ENCODE measurements at regions not wholly inside any gene's neighbourhood (a gene's known extent, or its start where the extent isn't known, plus 50 kb on each side); places are given as distances from the start of the nearest gene placed in this dataset.

DNA sequence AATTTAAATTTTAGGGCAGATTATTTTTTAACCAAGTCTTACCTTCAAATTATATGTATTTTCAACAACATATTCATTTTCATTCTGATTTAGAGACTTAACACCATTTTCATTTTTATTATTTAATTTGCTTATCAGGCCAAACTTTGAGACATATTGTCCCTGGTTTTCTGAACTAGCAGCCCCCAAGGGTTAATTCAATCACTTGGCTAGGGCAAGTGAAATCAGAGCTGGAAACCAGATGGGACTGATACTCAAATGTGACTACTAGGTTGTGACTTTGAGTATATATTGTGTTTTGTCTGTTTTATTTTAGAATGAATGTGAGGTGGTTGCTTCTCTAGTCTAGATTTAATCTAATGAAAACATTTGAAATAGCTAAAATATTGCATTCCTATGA, 198.9 kb upstream of the PTGFR start:
- no peak overlapping the region for H3K27ac ChIP-seq (ENCODE audit: low read depth in 1 of 2, low read length in 1 of 2)

DNA sequence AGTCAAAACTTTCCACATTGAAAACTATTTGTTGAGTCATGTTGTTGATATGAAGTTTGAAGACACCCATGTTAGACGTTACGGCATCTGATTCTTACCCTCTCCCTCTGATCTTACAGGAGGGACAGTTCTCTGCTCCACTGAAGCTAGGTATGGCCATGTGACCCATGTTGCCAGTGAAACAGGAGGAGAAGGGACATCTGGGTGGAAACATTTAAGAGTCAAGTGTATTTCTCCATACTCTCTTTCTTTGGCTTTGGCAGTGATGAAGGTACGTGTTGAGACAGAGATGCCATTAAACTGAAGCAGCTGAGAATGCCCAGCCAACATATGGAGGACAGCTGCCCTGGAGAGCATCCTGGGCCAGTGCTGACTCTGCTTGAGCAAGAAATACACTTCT, 198.4 kb upstream of the PTGFR start:
- TF ChIP-seq, protein P1, sequence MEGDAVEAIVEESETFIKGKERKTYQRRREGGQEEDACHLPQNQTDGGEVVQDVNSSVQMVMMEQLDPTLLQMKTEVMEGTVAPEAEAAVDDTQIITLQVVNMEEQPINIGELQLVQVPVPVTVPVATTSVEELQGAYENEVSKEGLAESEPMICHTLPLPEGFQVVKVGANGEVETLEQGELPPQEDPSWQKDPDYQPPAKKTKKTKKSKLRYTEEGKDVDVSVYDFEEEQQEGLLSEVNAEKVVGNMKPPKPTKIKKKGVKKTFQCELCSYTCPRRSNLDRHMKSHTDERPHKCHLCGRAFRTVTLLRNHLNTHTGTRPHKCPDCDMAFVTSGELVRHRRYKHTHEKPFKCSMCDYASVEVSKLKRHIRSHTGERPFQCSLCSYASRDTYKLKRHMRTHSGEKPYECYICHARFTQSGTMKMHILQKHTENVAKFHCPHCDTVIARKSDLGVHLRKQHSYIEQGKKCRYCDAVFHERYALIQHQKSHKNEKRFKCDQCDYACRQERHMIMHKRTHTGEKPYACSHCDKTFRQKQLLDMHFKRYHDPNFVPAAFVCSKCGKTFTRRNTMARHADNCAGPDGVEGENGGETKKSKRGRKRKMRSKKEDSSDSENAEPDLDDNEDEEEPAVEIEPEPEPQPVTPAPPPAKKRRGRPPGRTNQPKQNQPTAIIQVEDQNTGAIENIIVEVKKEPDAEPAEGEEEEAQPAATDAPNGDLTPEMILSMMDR (IDR thresholded peaks at IDR 0.05; ENCODE audit: control extremely low read depth, extremely low read depth): no peak
- Histone ChIP-seq H3K4me1 (ENCODE audit: control insufficient read depth in 5 of 5, insufficient read depth in 5 of 5, low read length in 5 of 5) (no peaks in the 10 kb centered on the region), H3K36me3 (ENCODE audit: control insufficient read depth in 4 of 4, insufficient read depth in 4 of 4, low read length in 4 of 4) (no peaks in the 10 kb centered on the region), H3K4me3 (no peak overlapping the region), H3K9ac (ENCODE audit: insufficient read depth in 1 of 2, low read length in 2 of 2) (no peak overlapping the region), H3K27ac (ENCODE audit: low read depth in 1 of 2, low read length in 1 of 2) (no peak overlapping the region), H3K27me3 (ENCODE audit: control insufficient read depth in 3 of 3, insufficient read depth in 3 of 3, low read length in 2 of 3) (no peaks in the 10 kb centered on the region), H3K9me3 (ENCODE audit: control insufficient read depth in 4 of 4, insufficient read depth in 3 of 4, low read length in 3 of 4) (no peaks in the 10 kb centered on the region)
- DNase-seq (no peak), ATAC-seq (ENCODE audit: insufficient read depth, low FRiP score) (no peak)
- WGBS, 2 donors: 87 to 90% methylated on average over 3 of the region's 3 CpGs

More for the DNA sequence above, 198.9 kb upstream of the PTGFR start:
- no peak for DNase-seq
- Histone ChIP-seq H3K9me3 (ENCODE audit: control insufficient read depth in 4 of 4, insufficient read depth in 3 of 4, low read length in 3 of 4) (no peaks in the 10 kb centered on the region), H3K4me1 (ENCODE audit: control insufficient read depth in 5 of 5, insufficient read depth in 5 of 5, low read length in 5 of 5) (no peaks in the 10 kb centered on the region), H3K4me3 (no peak overlapping the region), H3K9ac (ENCODE audit: insufficient read depth in 1 of 2, low read length in 2 of 2) (no peak overlapping the region), H3K36me3 (ENCODE audit: control insufficient read depth in 4 of 4, insufficient read depth in 4 of 4, low read length in 4 of 4) (no peaks in the 10 kb centered on the region), H3K27me3 (ENCODE audit: control insufficient read depth in 3 of 3, insufficient read depth in 3 of 3, low read length in 2 of 3) (no peaks in the 10 kb centered on the region)
- ATAC-seq (ENCODE audit: insufficient read depth, low FRiP score): no peak
- TF ChIP-seq, protein P1 (IDR thresholded peaks at IDR 0.05; ENCODE audit: control extremely low read depth, extremely low read depth): no peak

DNA sequence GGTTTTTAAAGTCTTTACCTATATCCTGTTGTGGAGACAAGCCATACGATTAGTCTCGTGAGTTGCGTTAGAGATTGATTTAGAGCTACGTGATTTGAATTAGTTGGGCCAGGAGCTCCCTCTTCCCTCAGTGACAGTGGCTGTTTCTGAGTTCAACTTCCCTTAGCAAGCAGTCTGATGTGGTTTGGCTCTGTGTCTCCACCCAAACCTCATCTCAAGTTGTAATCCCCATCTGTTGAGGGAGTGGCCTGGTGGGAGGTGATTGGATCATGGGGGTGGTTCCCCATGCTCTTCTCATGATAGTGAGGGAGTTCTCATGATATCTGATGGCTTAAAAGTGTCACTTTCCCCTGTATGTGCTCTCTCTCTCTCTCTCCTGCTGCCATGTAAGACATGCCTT, 192.9 kb upstream of the PTGFR start:
- Histone ChIP-seq H3K27ac (ENCODE audit: low read depth in 1 of 2, low read length in 1 of 2) (no peak overlapping the region), H3K4me1 (ENCODE audit: control insufficient read depth in 5 of 5, insufficient read depth in 5 of 5, low read length in 5 of 5) (no peaks in the 10 kb centered on the region), H3K9ac (ENCODE audit: insufficient read depth in 1 of 2, low read length in 2 of 2) (no peak overlapping the region), H3K36me3 (ENCODE audit: control insufficient read depth in 4 of 4, insufficient read depth in 4 of 4, low read length in 4 of 4) (no peaks in the 10 kb centered on the region), H3K4me3 (no peak overlapping the region), H3K9me3 (ENCODE audit: control insufficient read depth in 4 of 4, insufficient read depth in 3 of 4, low read length in 3 of 4) (no peaks in the 10 kb centered on the region), H3K27me3 (ENCODE audit: control insufficient read depth in 3 of 3, insufficient read depth in 3 of 3, low read length in 2 of 3) (no peaks in the 10 kb centered on the region)
- TF ChIP-seq, protein P1 (IDR thresholded peaks at IDR 0.05; ENCODE audit: control extremely low read depth, extremely low read depth): no peak
- no peak for ATAC-seq (ENCODE audit: insufficient read depth, low FRiP score)
- no peak for DNase-seq
- WGBS, 2 donors: 88 to 91% methylated on average over 4 of the region's 4 CpGs

DNA sequence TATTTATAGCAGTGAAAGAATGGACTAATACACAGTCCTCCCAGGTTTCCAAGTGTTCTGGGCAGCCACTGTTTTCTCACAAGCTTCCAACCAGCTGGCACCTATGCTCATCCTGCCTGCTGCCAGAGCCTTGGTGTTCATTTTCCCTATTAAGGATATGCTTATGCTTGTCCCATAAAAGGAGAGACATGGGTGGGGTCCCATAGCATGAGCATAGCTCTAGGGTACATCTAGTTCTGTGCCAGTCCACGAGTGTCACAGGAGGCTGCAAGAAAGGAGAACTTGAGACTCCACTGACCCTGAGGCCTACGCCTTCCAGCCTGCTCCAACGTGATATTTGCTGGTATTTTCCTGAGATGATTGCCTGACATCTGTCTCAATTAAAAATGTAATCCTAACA, 192.4 kb upstream of the PTGFR start:
- ATAC-seq (ENCODE audit: insufficient read depth, low FRiP score): no peak
- no peak for DNase-seq
- Histone ChIP-seq H3K36me3 (ENCODE audit: control insufficient read depth in 4 of 4, insufficient read depth in 4 of 4, low read length in 4 of 4) (no peaks in the 10 kb centered on the region), H3K27ac (ENCODE audit: low read depth in 1 of 2, low read length in 1 of 2) (no peak overlapping the region), H3K9ac (ENCODE audit: insufficient read depth in 1 of 2, low read length in 2 of 2) (no peak overlapping the region), H3K4me3 (no peak overlapping the region), H3K27me3 (ENCODE audit: control insufficient read depth in 3 of 3, insufficient read depth in 3 of 3, low read length in 2 of 3) (no peaks in the 10 kb centered on the region), H3K9me3 (ENCODE audit: control insufficient read depth in 4 of 4, insufficient read depth in 3 of 4, low read length in 3 of 4) (no peaks in the 10 kb centered on the region), H3K4me1 (ENCODE audit: control insufficient read depth in 5 of 5, insufficient read depth in 5 of 5, low read length in 5 of 5) (no peaks in the 10 kb centered on the region)
- TF ChIP-seq, protein P1 (IDR thresholded peaks at IDR 0.05; ENCODE audit: control extremely low read depth, extremely low read depth): no peak
- 78 to 80% methylated on average over 3 of the region's 3 CpGs for WGBS, 2 donors
